Loucy (cell line): ENCODE measurements at regions not wholly inside any gene's neighbourhood (a gene's known extent, or its start where the extent isn't known, plus 50 kb on each side); places are given as distances from the start of the nearest gene placed in this dataset.

Source experiments
- CTCF ChIP-seq: fragments of 200-600 bp; sonication (generic); conservative IDR thresholded peaks from 2 replicates; pipeline ENCODE4 v1.5.1; 2014; ENCODE audit warnings: mild to moderate bottlenecking, antibody characterized with exemption, low read length
- EZH2phosphoT487 ChIP-seq: fragments of 200-600 bp; IDR thresholded peaks from 2 replicates; pipeline ENCODE4 v1.6.1; 2018; ENCODE audit warnings: antibody characterized with exemption, mild to moderate bottlenecking, moderate library complexity, borderline replicate concordance

- TF ChIP-seq CTCF: no peak
- no peak for TF ChIP-seq EZH2phosphoT487
Measured at GRCh38 chr4:187470061-187470460, 525.5 kb upstream of the ZFP42 start.
